WI38 (cell line): ENCODE measurements at regions not wholly inside any gene's neighbourhood (a gene's known extent, or its start where the extent isn't known, plus 50 kb on each side); places are given as distances from the start of the nearest gene placed in this dataset.

Experiments
- H3K4me3 ChIP-seq: 2 replicates; pipeline ENCODE4 v1.5.1; 2011; ENCODE audit warnings: low read depth, mild to moderate bottlenecking, control low read depth, low read length
- TF ChIP-seq, protein P1 (sequence below): IDR thresholded peaks from 2 replicates; pipeline ENCODE4 v1.5.1; 2012; ENCODE audit warnings: low read depth, mild to moderate bottlenecking, control low read depth, low read length

GRCh38 chr18:47737198-47737830, 193.1 kb downstream of the SMAD2 start:
- TF ChIP-seq, protein P1, sequence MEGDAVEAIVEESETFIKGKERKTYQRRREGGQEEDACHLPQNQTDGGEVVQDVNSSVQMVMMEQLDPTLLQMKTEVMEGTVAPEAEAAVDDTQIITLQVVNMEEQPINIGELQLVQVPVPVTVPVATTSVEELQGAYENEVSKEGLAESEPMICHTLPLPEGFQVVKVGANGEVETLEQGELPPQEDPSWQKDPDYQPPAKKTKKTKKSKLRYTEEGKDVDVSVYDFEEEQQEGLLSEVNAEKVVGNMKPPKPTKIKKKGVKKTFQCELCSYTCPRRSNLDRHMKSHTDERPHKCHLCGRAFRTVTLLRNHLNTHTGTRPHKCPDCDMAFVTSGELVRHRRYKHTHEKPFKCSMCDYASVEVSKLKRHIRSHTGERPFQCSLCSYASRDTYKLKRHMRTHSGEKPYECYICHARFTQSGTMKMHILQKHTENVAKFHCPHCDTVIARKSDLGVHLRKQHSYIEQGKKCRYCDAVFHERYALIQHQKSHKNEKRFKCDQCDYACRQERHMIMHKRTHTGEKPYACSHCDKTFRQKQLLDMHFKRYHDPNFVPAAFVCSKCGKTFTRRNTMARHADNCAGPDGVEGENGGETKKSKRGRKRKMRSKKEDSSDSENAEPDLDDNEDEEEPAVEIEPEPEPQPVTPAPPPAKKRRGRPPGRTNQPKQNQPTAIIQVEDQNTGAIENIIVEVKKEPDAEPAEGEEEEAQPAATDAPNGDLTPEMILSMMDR, result no peak
- no peak overlapping the region for H3K4me3 ChIP-seq

GRCh38 chr18:47736376-47737140, 193.9 kb downstream of the SMAD2 start:
- no peak overlapping the region for H3K4me3 ChIP-seq
- TF ChIP-seq, protein P1, result no peak

GRCh38 chr18:47735041-47735702, 195.3 kb downstream of the SMAD2 start:
- H3K4me3 ChIP-seq, result no peak overlapping the region
- TF ChIP-seq, protein P1, result no peak

DNA sequence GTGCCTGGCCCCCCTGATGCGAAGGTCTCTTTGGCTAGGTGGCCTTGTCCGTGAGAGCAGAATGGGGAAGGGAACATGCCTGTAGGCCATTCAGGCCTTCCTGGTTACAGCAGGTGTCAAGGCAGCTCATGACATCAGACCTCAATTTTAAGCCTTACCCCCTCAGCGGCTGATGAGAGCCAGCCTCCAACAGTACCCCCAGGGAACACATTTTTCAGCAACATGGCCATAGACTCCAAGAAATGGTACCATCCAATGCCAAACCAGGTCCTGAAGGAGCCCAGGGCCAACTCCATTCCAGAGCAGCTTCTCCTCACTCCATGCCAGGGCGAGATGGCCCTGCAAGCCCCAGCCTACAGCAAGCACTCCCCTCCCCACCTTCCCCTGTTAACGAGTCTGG, 199.2 kb downstream of the SMAD2 start:
- TF ChIP-seq, protein P1, result no peak
- no peak overlapping the region for H3K4me3 ChIP-seq

DNA sequence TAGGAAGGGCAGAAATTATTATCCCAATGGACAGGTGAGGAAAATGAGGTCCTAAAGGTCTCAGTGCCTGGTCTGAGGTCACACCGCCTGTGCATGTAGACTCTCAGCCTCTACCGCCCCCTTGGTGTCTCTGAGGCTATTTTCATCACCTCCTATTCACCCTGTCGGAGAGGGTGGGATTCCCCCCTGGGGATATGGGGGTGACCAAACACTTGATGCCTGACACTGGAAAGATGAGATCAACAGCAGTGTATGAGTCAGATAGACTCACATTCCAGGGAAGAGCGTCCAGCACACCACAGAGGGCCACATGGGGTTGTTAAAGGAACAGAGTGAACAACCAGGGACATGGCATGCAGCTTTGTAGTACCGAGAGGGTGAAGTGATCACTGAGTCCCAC, 199.7 kb downstream of the SMAD2 start:
- H3K4me3 ChIP-seq, result no peak overlapping the region
- TF ChIP-seq, protein P1, result no peak

DNA sequence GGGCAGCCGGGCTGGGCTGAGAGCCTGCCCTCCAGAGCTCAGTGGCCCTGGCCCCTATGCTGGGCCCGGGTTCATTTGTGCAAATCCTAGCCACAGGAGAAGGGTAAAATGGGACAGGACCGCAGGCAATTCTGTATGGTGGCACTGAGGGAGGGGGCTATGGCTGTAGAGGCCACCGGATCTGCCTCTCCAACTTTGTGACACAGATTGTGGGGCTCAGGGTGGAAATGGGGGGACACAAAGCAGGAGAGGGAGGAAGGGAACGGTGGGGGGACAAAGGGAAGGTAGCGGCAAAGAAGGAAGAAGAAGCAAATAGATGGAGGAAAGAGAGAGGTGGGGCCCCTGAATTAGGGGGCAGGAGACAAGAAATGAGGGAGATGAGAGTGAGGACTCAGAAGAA, 201.1 kb downstream of the SMAD2 start:
- TF ChIP-seq, protein P1, result no peak
- H3K4me3 ChIP-seq, result no peak overlapping the region

GRCh38 chr18:47728921-47729320, 201.5 kb downstream of the SMAD2 start:
- H3K4me3 ChIP-seq, result no peak overlapping the region
- TF ChIP-seq, protein P1, result no peak
